Adrenal gland (tissue), 5 donors: ENCODE measurements at regions not wholly inside any gene's neighbourhood (a gene's known extent, or its start where the extent isn't known, plus 50 kb on each side); places are given as distances from the start of the nearest gene placed in this dataset.

ENCODE experiments used
- POLR2A ChIP-seq, 2 donors: fragments of 450-650 bp; IDR thresholded peaks; one replicate each; pipeline ENCODE4 v1.6.1; 2017; ENCODE audit warnings: antibody characterized with exemption in 2 of 2, mild to moderate bottlenecking in 2 of 2, moderate library complexity in 1 of 2
- TF ChIP-seq, protein P1 (sequence below), 6 experiments: fragments of 450-650 bp in 4 of 6; fragments of 200-600 bp in 2 of 6; sonication (generic) in 1 of 6; IDR thresholded peaks; 1 replicate in 5 of 6; 2 replicates in 1 of 6; pipeline versions ENCODE4 v1.5.1 to v1.8.0; 2016 to 2021; ENCODE audit warnings: antibody characterized with exemption in 6 of 6, mild to moderate bottlenecking in 2 of 6, moderate library complexity in 1 of 6
- donor health status: DM: no; HTN: no; CAD: no.

DNA sequence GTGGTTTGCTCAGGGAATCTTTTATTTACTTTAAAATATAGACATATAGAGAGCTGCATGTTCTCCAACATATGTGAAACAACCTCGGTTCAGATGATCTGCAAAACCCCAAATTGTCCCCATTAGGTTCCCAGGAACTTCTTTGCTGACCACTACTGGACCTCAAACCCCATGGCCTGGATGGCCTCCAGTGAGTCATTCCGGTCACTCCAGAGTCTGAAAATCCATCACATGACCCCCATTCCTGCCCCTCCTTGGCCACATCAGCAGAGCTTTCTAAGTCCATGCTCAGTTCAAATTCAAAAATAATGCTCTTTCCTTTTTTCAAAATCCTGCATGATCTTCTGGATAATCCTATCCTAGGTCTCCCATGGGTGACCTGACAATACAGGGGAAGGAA, 271.0 kb downstream of the TNS1 start:
- TF ChIP-seq, protein P1, sequence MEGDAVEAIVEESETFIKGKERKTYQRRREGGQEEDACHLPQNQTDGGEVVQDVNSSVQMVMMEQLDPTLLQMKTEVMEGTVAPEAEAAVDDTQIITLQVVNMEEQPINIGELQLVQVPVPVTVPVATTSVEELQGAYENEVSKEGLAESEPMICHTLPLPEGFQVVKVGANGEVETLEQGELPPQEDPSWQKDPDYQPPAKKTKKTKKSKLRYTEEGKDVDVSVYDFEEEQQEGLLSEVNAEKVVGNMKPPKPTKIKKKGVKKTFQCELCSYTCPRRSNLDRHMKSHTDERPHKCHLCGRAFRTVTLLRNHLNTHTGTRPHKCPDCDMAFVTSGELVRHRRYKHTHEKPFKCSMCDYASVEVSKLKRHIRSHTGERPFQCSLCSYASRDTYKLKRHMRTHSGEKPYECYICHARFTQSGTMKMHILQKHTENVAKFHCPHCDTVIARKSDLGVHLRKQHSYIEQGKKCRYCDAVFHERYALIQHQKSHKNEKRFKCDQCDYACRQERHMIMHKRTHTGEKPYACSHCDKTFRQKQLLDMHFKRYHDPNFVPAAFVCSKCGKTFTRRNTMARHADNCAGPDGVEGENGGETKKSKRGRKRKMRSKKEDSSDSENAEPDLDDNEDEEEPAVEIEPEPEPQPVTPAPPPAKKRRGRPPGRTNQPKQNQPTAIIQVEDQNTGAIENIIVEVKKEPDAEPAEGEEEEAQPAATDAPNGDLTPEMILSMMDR (IDR thresholded peaks at IDR 0.05): no peak
- no peak for TF ChIP-seq POLR2A (IDR thresholded peaks at IDR 0.05)
